ENCODE measurements at regions not wholly inside any gene's neighbourhood (a gene's known extent, or its start where the extent isn't known, plus 50 kb on each side); places are given as distances from the start of the nearest gene placed in this dataset.

DNA sequence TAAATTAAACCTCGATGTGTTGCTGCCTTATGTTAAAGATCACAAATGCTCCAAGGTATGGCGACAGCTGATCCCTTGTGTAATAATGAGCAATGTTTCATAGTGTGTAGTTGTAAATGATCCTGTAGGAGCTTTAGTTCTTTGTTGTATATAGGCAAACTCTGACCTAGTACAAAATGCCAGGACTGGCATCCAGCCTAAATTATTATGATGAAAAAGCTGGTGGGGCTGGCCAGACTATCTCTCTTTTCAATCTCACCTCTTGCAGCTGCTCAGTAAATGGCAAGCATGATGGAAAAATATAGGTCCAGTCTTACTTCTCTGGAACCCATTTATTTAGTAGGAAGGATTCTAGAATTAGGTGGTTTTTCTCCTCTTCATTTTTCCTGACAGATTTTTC, 345.1 kb upstream of the C11orf87 start:
- TF ChIP-seq, protein P1, sequence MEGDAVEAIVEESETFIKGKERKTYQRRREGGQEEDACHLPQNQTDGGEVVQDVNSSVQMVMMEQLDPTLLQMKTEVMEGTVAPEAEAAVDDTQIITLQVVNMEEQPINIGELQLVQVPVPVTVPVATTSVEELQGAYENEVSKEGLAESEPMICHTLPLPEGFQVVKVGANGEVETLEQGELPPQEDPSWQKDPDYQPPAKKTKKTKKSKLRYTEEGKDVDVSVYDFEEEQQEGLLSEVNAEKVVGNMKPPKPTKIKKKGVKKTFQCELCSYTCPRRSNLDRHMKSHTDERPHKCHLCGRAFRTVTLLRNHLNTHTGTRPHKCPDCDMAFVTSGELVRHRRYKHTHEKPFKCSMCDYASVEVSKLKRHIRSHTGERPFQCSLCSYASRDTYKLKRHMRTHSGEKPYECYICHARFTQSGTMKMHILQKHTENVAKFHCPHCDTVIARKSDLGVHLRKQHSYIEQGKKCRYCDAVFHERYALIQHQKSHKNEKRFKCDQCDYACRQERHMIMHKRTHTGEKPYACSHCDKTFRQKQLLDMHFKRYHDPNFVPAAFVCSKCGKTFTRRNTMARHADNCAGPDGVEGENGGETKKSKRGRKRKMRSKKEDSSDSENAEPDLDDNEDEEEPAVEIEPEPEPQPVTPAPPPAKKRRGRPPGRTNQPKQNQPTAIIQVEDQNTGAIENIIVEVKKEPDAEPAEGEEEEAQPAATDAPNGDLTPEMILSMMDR (conservative IDR thresholded peaks at IDR 0.05; ENCODE audit: low read depth, low read length) = no peak
- Histone ChIP-seq H2AFZ (ENCODE audit: low read depth) (no peak overlapping the region), H3K4me1 (ENCODE audit: low read depth, poor library complexity, severe bottlenecking) (no peaks in the 10 kb centered on the region)

DNA sequence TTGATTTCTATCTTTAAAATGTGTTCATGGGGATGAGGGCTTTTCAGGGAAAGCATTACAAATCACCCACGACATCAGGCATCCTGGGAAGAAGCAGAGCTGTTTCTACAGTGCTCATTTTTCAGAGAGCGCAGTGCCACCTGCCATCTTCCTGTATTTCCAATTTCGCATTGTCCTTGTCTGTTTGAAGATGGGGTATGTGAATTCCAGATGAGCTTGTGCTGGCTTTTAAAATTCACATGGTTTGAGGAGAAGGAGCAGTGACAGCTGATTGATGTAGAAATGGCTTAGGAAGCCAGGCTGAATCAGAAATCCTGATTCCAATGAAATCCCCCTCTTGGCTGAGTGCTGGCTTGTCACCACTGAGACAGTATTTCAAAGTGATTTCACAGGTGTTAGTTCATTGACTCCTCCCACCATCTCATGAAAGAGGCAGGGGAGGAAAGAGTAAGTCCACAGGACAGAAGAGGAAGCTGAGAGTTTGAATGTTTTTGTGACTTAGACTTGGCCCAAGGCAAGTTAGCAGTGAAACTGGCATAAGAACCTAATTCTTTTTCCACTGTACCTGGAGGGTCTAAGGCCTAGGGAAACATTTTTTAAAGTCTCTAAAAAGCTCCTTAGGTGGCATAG, 344.6 kb upstream of the C11orf87 start:
- Histone ChIP-seq H3K27ac (no peak overlapping the region), H3K4me1 (ENCODE audit: low read depth, poor library complexity, severe bottlenecking) (no peaks in the 10 kb centered on the region), H3K4me3 (IDR thresholded peaks at IDR 0.05; ENCODE audit: insufficient read depth, low read depth, low read length) (no peak overlapping the region), H3K79me2 (ENCODE audit: insufficient read depth, low read depth) (no peaks in the 10 kb centered on the region), H4K20me1 (ENCODE audit: insufficient read depth) (no peaks in the 10 kb centered on the region), H3K27me3 (ENCODE audit: insufficient read depth, low read depth) (no peaks in the 10 kb centered on the region), H3K36me3 (ENCODE audit: insufficient read depth) (no peaks in the 10 kb centered on the region), H3K9ac (no peak overlapping the region), H2AFZ (ENCODE audit: low read depth) (no peak overlapping the region), H3K4me2 (no peak overlapping the region)
- TF ChIP-seq, protein P1 (conservative IDR thresholded peaks at IDR 0.05; ENCODE audit: low read depth, low read length) = no peak

More for the DNA sequence above, 345.1 kb upstream of the C11orf87 start:
- Histone ChIP-seq H3K9ac (no peak overlapping the region), H3K4me3 (IDR thresholded peaks at IDR 0.05; ENCODE audit: insufficient read depth, low read depth, low read length) (no peak overlapping the region), H3K36me3 (ENCODE audit: insufficient read depth) (no peaks in the 10 kb centered on the region), H3K79me2 (ENCODE audit: insufficient read depth, low read depth) (no peaks in the 10 kb centered on the region), H3K4me2 (no peak overlapping the region), H3K27ac (no peak overlapping the region), H4K20me1 (ENCODE audit: insufficient read depth) (no peaks in the 10 kb centered on the region), H3K27me3 (ENCODE audit: insufficient read depth, low read depth) (no peaks in the 10 kb centered on the region)

DNA sequence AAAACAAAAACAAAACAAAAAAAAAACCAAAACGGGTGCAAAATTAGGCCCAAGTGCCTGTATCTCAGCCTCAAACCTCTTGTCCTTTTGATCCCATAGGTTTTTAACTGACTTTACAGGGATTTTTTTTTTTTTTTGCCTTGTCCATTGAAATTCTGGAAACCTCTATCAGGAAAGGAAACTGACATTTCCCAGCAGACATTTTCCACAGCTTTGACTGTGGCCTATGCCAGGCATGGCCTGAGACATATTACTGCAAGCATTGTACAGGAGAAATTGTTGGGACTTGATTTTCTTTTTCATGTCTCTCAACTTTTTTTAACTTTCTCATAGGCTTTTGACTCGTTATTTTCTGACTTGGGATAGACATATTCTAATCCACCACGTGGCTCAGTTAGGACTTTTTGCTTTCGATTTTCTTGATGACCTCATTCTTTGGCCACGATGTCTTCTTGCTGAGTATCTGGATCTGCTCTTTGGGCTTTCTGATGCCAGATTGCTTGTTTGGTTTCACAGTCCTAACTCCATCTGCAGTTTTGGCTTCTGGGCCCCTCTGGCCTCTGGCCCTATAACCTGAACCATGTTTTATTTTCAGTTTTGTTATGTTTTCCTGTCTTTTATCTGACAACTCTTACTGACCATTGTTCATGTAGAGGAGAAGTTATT, 336.1 kb upstream of the C11orf87 start:
- Histone ChIP-seq H3K36me3 (ENCODE audit: insufficient read depth) (no peaks in the 10 kb centered on the region), H4K20me1 (ENCODE audit: insufficient read depth) (no peaks in the 10 kb centered on the region), H3K9ac (peak overlapping the region; percentile 23; the same call in 1 of the 2 replicates), H3K79me2 (ENCODE audit: insufficient read depth, low read depth) (no peaks in the 10 kb centered on the region), H3K27ac (peak overlapping the region; percentile 58), H3K27me3 (ENCODE audit: insufficient read depth, low read depth) (no peaks in the 10 kb centered on the region), H3K4me1 (ENCODE audit: low read depth, poor library complexity, severe bottlenecking) (peaks cover 16% of the 10 kb centered on the region), H3K4me3 (IDR thresholded peaks at IDR 0.05; ENCODE audit: insufficient read depth, low read depth, low read length) (no peak overlapping the region), H3K4me2 (peak overlapping the region; percentile 83), H2AFZ (ENCODE audit: low read depth) (peak overlapping the region; percentile 80)
- TF ChIP-seq, protein P1 (conservative IDR thresholded peaks at IDR 0.05; ENCODE audit: low read depth, low read length) = no peak

DNA sequence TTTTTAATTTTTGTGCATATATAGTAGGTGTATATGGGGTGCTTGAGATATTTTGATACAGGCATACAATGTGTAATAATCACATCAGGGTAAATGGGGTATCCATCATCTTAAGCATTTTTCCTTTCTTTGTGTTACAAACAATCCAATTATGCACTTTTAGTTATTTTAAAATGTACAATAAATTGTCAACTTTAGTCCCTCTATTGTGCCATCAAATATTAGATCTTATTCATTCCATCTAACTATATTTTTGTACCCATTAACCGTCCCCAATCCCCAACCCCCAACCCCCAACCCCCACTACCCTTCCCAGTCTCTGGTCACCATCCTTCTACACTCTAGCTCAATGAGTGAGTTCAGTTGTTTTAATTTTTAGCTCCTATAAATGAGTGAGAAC, 335.1 kb upstream of the C11orf87 start:
- Histone ChIP-seq H3K36me3 (ENCODE audit: insufficient read depth) (no peaks in the 10 kb centered on the region), H4K20me1 (ENCODE audit: insufficient read depth) (no peaks in the 10 kb centered on the region), H3K79me2 (ENCODE audit: insufficient read depth, low read depth) (no peaks in the 10 kb centered on the region), H2AFZ (ENCODE audit: low read depth) (no peak overlapping the region), H3K4me1 (ENCODE audit: low read depth, poor library complexity, severe bottlenecking) (peaks cover 16% of the 10 kb centered on the region), H3K27ac (no peak overlapping the region), H3K27me3 (ENCODE audit: insufficient read depth, low read depth) (no peaks in the 10 kb centered on the region), H3K4me3 (IDR thresholded peaks at IDR 0.05; ENCODE audit: insufficient read depth, low read depth, low read length) (no peak overlapping the region), H3K9ac (no peak overlapping the region), H3K4me2 (no peak overlapping the region)
- TF ChIP-seq, protein P1 (conservative IDR thresholded peaks at IDR 0.05; ENCODE audit: low read depth, low read length) = no peak
